NCI-H1105 treated with DMSO at 0.1 percent for 48 hours (cell line): ENCODE measurements at regions not wholly inside any gene's neighbourhood (a gene's known extent, or its start where the extent isn't known, plus 50 kb on each side); places are given as distances from the start of the nearest gene placed in this dataset.
A peak's percentile ranks its signal among the peaks of the same experiment; 100 is the strongest.
"Not testable (repeated sequence)": the region's sequence is repeated elsewhere in the genome, so short reads cannot be mapped to it uniquely, and the experiment has no call there.

Experiments
- DNase-seq: peaks from one replicate; lab custom pipeline; 2025; lab: John Stamatoyannopoulos, UW

- DNase-seq = no peak
Measured at GRCh38 chr13:34166406-34166805, 348.5 kb downstream of the RFC3 start.

DNA sequence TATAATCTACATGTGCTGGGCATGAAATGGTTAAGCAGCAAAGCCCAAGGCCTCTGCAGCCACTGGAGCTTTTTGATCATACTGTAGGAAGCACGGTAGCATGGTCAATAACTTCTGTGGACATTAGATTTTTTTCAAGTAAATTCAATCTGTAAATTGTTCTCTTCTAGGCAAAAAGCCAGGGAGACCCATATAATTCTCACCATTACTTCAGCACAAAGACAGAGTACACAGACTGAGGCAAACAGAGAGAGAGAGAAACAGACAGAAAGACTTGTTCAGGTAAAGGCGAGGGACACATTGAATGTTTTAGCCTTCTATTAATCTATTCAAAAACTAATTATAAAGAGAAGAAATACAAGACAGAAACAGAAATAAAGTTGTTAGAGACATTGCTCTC is 349.4 kb downstream of the RFC3 start:
- DNase-seq = peak; percentile 5

- no peak for DNase-seq
Measured at GRCh38 chr13:34172048-34172447, 354.1 kb downstream of the RFC3 start.

DNA sequence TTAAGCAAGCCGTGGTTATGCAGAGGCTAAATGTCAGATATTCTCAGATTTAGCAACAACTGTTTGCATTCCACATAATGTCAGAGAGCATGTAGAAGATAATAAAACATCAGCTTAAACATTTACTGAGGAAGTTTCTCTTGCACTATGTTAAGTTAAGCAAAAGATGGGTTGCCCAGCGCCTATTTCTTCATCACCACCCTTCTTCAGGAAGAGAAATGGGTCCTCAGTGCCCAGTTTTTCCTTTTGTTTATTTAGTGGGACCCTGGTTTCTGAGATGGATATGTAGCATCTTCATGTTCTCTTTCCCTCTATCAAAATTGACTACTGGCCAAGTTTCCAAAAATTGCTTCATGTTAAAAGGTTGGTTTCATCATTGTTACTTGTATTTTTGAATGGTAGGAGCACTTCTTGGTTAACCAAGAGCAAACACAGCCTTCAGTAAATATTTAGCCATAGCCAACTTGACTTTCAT is 356.8 kb downstream of the RFC3 start:
- DNase-seq = no peak

- DNase-seq = no peak
Measured at GRCh38 chr13:34175551-34175950, 357.6 kb downstream of the RFC3 start.

DNA sequence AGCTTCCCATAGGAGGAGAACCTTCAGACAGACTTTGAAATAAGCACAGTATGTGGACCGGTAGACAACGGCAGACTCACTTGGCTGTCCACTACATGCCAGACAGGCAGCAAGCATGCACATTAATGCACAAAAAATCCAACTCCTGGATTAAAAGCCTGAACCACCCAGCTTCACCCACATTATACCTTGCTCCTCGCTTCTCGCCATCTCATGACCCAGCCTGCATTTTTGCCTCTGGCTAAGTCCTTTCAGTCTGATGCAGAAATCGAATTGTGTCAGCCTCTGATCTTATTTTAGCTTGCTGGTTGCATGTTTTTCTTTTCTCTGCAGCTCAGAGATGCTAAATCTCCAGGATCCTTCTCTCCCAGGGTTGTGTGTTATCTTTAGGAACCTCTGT is 358.7 kb downstream of the RFC3 start:
- no peak for DNase-seq

- no peak for DNase-seq
Measured at GRCh38 chr13:34179481-34179880, 361.5 kb downstream of the RFC3 start.

GRCh38 chr13:34179927-34180326 is 362.0 kb downstream of the RFC3 start:
- DNase-seq = no peak

GRCh38 chr13:34181256-34181655 is 363.3 kb downstream of the RFC3 start:
- not testable (repeated sequence) for DNase-seq

DNA sequence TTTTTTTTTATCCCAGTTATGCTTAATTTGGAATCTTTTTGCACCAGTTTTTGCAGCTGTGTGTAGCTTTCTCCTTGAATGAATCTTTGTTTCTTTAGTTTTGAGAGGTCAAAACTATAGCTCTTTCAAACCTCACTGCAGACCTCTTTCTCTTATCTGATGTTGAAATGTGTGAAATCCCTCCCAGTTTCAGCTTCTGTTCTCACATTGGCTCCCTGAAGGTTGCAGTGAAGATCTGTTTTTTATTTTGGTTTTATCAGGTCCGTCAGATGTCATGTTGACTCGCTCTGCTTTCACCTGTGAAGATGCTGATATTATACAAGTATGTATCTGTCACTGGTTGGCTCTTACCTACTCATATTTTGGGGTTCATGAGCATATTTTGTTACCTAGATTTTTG is 372.0 kb downstream of the RFC3 start:
- no peak for DNase-seq

GRCh38 chr13:34201050-34201913 is 383.3 kb downstream of the RFC3 start:
- DNase-seq = no peak

DNA sequence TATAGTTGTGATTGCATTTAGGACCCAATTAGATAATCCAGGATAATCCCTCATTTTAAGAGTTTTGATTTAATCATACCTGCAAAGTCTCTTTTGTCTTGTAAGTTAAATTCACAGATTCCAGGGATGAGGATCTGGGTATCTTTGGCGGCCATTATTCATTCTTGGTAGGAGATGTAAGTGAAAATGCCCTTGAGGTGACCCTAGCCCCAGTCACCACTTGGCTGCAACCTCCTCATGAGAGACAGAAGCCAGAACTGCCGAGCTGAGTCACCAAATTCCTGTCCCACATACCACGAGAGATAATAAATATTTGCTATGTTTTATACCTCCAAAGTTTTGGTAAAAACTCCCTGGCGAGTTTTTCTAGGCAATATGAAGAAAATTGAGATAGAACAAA is 389.4 kb downstream of the RFC3 start:
- no peak for DNase-seq

DNA sequence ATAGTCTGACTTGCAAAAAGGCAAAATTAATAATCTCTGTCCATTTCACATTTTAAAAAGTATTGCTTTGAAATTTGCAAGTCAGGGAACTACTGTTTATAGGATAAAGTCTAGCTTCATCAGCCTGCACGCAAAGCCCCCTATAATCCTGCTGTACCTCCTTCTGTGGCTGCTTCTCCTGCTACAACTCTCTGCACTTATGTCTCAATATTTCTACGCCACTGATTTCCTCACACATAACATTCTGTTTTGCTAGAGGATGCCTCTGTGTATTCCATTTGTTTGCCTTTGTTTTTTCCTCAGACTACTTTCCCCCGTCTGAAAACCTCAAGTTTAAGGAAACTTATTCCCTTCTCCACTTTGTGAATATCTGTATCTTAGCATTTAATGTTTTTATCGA is 389.9 kb downstream of the RFC3 start:
- no peak for DNase-seq

GRCh38 chr13:34208336-34208735 is 390.4 kb downstream of the RFC3 start:
- DNase-seq = no peak

DNA sequence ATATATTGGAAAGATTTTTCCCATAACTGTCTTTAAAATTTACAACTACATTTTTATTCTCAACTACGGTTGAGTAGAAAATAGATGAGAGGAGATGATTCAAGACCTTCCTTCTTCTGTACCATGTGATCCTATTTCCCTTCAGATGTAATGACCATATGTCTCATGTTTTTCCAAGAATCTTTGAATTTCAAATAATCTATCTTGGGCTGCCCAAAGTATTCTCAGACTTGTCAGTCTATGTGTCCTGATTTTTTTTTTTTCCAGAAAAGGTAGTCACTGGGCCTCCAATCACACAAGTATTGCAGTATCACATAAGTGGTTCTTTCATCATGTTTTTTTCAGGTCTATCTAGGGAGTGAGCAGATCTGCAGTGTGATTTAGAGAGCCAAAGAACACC is 392.4 kb downstream of the RFC3 start:
- no peak for DNase-seq

GRCh38 chr13:34214686-34215085 is 396.7 kb downstream of the RFC3 start:
- DNase-seq = no peak

DNA sequence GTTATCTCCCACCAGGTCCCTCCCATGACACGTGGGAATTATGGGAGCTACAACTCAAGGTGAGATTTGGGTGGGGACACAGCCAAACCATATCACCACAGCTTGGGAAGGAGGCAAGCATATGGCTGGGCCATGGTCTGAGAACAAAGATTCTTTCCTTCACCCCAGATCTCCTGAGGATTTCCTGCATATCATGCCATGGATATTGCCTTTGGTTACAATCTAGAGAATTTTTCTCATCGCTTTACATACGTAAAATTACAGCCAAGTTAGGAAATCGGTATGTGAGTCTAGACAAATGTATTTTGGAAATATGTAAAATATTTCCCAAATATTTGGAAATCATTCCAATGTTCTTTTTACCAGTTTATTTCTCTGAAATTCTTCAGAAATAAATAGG is 398.3 kb downstream of the RFC3 start:
- no peak for DNase-seq

DNA sequence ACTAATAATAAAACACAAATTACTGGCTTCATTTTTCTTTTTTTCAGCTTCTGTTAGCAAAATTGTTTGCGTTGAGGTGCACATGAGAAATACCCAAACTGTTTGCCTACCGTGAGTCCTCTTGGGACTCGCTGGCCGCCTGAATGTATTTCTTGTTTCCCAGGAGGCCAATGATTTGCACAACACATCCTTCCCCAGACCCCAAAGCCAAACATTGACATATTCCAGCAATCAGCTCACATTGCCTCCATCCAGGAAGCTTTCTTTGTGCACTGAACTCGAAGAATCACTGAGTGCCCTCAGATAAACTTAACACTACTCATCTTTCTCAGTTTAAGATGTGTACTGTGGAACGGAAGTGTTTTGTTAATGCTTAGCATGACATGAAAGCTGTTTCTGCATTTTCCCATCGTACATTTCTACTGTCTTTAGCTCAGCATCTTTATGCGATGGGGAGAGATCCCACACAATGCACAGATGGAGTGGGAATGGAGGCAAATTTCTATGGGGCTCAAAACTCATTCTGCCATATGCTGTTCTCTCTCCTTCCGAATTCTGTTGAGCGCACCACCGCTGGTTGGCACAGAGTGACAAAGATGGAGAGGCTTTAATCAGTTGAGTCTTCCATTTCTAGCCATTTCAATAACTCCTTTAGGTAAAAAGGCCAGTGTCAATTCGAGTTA is 399.5 kb downstream of the RFC3 start:
- DNase-seq = no peak

DNA sequence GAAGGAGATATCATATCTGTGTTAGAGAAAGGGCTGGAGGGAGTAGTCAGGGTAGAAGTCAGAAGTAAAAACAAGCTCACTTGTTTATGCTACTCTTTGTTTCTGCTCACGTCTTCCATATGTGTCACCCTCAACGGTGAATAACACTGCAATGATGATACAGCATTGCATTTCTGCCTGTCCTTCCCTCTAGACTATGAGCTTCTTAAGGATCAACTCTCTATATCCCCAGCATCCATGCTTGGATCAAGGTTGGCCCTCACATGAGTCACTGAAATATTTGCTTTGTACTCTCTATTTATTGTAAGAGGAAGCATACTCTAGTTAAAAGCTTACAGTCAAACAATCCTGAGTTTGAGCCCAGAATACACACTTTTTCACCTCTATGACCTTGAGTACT is 406.0 kb downstream of the RFC3 start:
- DNase-seq = no peak

DNA sequence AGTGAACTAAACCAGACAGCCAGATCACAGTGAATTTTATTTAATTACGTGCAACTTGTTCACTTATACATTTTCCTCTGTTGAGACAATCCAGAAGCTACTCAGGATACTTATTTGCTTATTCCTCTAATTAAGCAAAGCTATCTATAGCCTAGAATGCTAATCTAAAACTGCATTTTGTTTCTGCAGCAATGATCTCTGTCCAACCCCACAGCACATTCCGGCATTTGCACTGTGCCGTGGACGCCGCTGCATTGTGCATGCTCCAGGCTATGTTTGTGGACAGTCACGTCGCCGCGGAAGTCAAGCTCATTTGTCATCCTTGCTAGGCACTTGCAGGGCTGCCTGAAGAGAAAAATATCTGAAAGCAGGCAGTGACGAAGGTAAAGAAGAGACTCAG is 406.9 kb downstream of the RFC3 start:
- DNase-seq = no peak

- no peak for DNase-seq
Measured at GRCh38 chr13:34230271-34230670, 412.3 kb downstream of the RFC3 start.

DNA sequence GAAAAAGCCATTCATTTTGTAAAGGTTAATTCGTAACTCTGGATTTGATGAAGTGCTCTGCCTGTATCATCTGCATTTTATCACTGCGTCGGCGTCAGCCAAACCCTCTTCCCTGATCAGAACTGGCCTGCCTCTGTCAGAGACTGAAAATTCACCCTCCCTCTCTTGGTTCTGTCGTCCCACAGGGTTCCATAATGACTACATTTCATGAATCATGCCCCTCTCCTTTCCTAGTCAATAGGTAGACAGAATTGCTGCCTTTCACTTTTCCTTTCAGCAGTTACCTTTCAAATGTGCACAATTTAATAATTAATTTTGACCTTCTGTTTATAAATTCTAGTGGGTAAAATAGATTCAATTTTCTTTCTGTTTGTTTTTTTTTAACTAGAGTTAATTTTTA is 423.4 kb downstream of the RFC3 start:
- DNase-seq = no peak

DNA sequence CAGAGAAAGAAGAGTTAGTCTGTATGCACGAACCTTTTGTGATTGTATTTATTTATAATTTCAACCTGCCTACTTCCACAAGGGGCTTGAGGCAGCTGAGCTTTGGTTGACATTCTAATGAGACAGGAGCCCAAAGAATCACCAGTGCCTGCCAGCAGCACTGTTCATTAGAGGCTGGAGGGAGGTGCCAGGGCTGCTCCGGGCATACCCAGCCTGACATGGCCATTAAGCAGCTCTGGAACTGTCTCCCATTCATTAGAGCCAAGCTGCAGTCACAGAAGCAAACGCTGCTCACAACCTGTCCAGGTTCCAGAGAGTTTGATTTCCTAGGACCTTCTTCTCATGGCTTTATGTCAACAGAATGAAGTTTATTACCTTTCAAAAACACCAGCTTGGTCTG is 425.5 kb downstream of the RFC3 start:
- no peak for DNase-seq

DNA sequence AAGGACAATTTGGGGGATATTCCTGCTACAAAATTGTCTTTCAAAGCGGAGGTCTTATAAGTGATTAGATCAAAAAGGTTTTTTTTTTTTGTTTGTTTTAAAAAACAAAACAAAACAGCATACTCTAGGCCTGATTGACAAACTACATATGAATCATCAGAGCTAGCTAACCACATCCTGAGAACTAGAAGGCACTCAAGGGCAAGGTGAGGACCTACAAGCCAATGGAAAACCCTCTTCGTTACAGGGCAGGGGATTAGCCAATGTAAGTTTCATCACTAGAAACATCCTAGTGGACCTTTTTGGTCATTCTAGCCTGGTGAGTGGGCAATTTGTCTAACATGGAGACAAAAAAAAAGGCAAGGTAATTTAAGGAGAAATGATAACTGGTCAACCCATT is 428.6 kb downstream of the RFC3 start:
- DNase-seq = no peak
